ENCODE measurements at regions not wholly inside any gene's neighbourhood (a gene's known extent, or its start where the extent isn't known, plus 50 kb on each side); places are given as distances from the start of the nearest gene placed in this dataset.

DNA sequence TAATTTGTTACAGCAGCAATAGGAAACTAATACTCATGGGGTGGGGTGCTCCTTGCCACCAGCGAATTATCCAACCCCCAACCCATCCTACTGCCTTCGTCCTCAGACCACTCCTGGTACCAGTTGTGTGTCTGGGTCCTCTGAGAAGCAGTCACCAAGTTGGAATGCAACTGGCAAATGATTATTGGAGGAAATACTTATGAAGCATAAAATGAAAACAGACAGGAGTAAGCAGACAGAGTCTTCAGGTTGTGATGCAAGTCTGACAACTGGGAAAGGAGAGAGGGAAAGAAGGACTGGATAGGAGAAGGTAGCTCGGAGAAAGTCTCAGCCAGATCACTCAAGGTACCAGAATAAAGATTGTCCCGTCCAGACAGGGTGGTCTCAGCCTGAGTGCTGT is 181.1 kb upstream of the ARID2 start:
- no peak for DNase-seq (ENCODE audit: low read depth in 4 of 4, low spot score in 2 of 4)

DNA sequence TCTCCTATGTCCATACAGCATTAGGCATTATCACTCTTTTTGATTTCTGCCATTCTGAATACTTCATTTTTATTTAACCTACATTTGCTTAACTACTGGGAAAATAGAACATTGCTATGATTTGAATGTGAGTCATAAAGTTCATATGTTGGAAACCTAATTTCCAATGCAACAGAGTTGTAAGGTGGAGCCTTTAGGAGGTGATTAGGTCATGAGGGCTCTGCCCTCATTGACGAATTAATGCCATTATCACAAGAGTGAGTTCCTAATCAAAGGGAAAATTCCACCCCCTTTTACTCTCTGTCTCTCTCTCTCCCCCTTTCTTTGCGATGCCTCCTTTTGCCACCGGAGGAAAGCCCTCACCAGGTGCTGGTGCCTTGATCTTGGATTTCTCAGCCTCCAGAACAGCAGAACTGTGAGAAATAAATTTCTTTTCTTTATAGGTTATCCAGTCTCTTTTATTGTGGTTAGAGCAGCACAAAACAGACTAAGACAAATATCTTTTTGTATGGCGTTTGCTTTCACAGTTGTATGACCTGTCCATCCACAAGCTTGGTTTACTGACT is 180.1 kb upstream of the ARID2 start:
- DNase-seq (ENCODE audit: low read depth in 4 of 4, low spot score in 2 of 4): no peak

DNA sequence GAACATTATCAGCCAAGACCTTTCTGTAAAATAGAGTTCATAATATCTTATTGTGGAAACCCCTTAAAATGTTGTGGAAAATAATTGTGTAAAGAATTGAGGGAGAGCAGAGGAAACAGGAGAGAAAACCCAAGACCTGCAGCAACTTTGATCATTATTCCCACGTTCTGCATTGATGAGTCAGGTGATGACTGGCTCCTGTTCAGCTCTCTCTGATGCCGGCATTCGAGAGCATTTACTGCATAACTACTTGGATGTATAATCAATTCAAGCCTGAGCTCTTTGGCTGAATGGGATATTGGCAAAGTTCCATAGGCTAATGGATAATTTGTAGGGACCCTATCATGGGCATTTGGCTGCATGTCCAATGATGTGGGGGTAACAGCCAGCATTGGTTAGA is 176.3 kb upstream of the ARID2 start:
- no peak for DNase-seq (ENCODE audit: low read depth in 4 of 4, low spot score in 2 of 4)

DNA sequence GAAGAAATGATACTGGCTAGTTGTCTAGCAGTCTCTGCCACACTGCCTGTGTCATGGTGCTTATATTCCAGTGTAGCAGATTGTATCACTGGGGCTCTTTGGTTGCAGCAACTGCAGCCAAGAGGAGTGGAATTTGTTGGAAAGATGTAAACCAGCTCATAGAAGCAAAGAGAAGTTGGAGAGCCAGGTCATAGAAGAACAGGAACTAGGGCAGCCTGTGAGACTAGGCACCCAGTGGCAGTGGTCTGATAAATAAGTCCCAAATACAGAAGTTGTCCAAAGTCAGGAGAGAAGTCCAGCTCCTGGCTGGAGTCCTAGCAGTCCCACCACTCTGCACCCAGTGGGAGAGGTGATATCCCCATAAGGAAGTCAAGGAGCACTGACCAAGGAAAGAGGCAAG is 172.5 kb upstream of the ARID2 start:
- no peak for DNase-seq (ENCODE audit: low read depth in 4 of 4, low spot score in 2 of 4)

DNA sequence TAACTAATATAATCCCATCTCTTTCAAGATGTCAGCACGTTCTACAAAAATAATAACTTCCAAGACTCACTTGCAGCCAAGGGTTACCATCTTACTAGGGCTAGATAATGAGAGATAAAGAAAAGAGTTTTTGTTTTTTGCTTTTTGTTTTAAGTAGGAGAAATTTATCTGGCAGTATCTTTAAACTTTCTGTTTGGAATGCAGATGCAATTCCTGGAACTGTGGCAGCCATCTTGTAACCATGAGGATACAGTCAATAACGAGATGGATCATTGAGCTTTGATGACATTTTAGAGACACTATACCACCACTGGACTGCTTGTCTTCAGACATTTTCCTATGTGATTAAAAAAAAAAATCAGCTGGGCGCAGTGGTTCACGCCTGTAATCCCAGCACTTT is 171.2 kb upstream of the ARID2 start:
- no peak for DNase-seq (ENCODE audit: low read depth in 4 of 4, low spot score in 2 of 4)

DNA sequence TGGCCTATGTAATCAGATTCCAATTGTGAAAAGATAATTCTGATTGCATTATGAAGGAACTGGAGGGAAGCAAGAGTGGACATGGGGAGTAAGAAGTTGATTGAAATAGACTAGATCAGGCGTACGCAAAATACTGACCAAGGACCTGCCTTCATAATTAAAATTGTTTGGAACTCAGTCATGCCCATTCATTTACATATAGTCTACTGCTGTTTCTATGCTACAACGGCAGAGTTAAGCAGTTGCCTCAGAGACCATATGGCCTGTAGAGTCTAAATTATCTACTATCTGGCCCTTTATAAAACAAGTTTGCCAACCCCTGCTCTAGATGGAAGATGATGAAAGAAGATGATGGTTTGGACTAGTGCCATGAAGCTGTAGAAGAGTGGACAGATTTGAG is 170.0 kb upstream of the ARID2 start:
- DNase-seq (ENCODE audit: low read depth in 4 of 4, low spot score in 2 of 4): no peak

DNA sequence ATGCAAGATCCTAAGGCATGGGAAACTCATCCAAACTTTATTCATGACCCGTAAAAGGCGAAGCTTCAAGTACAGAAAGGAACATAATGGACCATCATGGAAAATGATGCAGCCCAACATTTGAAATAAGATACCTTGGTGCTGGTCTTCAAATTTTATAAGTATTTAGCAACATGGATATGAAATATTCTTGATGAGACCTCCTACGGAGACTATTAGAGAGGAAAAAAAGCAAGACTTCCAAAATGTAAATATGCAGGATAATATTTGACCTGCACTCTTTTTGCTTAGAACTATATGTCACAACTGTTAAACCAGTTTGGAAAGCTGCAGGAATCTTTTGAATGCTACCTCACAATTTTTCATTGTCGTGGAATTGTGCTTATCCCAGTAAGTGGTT is 168.8 kb upstream of the ARID2 start:
- no peak for DNase-seq (ENCODE audit: low read depth in 4 of 4, low spot score in 2 of 4)

DNA sequence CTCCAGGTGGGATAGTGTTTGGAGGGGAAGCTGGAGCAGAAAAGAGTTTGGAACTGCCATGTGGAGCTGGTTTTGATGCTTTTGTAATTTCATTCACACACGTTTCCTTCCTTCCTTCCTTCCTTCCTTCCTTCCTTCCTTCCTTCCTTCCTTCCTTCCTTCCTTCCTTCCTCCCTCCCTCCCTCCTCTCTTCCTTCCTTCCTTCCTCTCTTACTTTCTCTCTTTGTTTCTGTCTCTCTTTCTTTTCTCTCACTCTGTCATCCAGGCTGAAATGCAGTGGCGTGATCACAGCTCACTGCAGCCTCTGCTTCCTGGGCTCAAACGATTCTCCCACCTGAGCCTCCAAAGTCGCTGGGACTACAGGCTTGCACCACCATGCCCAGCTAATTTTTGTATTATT is 168.0 kb upstream of the ARID2 start:
- no peak for DNase-seq (ENCODE audit: low read depth in 4 of 4, low spot score in 2 of 4)

DNA sequence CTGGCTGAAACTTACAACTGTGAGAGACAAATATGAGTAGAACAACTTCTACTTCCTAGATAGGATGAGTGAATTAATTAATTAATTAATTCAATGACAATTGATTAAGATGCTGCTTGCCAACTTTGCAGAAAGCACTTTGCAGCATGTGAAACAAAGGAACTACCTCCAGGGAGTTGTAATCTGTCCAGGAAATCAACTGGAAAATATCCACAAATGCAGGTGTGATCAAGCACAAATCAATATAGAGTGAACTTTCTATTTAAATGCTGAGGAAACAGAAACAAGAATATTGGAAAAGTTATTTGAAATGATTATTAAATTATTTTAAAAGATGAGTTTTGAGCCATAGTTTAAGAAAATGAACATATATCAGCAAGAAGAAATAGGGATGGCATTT is 163.9 kb upstream of the ARID2 start:
- DNase-seq (ENCODE audit: low read depth in 4 of 4, low spot score in 2 of 4): no peak

DNA sequence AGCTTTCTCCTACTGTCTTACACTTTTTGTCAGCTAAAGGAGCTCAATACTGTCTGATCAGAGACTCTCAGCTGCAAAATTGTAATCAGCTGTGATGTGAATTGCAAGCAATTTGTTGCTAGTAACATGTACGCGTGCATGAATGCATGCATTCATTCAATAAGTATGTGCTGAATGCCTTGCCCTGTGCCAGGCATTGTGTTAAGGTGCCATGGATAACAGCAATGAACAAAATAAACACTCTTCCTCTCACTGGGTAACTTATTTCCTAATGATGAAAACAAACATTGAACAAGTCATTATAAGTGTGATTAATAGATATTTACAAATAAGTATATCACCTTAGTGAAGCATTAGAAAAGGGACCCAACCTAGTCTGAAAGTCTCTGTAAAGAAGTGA is 163.2 kb upstream of the ARID2 start:
- DNase-seq (ENCODE audit: low read depth in 4 of 4, low spot score in 2 of 4): no peak

DNA sequence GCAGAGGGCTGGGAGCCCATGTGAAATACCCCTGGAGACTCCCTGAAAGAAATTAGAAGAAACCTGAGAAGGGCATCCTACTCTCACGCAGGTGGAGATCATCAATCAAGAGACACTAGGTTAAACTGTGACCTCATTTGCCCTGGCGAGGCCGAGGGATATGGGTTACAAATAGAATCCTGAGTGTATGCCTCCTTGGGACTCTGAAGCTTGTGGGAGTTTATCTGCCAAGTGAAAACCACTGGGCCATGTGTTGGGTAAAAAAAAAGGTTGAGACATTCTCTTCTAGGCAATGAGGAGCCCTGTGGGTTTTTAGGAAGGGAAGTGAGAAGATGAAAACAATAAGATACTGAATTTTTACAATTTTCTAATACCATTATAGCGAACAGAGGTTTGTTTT is 160.7 kb upstream of the ARID2 start:
- peak; percentile 46 to 79 (median 74) for DNase-seq (ENCODE audit: low read depth in 4 of 4, low spot score in 2 of 4)

DNA sequence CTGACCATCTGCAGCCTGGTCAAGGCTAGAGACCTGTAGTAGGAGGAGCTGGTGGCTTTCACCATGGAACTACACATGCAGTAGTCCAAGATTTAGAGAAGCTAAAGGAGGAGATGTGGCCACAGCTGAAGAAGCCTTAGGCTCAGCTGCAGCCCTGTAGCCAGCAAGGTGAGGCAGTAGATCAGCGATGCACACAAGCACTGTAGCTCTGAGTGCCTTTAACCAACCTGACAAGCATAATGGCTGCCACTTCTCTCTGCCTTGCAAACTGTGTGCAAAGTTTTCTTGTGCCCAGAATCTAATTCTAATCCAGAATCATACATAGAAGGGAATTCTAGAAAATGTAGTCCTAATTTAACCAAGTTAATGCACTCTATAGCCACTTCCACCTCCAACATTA is 159.0 kb upstream of the ARID2 start:
- no peak for DNase-seq (ENCODE audit: low read depth in 4 of 4, low spot score in 2 of 4)

DNA sequence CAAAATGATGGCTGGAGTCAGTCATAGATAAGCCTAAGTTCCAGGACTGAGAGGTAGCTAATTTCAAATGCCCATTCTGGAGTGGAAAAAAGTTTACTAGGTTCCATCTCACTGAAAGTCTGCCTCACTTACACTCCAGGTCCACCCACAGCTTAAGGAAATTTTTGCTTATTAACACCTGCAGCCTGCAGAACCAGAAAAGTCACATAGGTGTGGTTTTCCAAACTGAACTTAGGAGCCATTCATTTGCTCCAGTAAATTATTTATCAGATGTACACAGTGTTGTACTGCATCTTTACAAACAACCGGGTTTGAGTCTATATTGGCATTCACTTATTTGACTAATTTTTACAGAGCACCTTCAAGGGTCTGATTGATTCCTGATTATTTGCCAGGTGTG is 157.4 kb upstream of the ARID2 start:
- no peak for DNase-seq (ENCODE audit: low read depth in 4 of 4, low spot score in 2 of 4)

DNA sequence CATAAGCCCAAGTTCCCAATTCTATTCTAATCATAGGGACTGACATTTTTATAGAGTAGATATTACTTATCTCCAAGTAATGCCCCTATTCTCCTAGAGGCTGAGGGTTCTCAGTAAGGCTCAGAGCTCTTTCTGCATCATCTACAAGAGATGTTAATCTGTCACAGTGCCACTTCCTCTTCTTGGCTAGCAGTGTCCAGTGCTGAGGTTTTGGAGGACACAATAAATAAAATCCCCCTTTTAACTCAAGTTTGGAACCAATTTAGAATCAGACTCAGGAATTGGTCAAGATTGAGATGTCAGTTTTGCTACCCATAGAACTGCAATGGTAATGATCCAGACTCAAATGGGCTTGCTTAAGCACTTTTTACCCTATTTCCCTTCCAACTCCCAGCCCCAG is 154.1 kb upstream of the ARID2 start:
- no peak for DNase-seq (ENCODE audit: low read depth in 4 of 4, low spot score in 2 of 4)

DNA sequence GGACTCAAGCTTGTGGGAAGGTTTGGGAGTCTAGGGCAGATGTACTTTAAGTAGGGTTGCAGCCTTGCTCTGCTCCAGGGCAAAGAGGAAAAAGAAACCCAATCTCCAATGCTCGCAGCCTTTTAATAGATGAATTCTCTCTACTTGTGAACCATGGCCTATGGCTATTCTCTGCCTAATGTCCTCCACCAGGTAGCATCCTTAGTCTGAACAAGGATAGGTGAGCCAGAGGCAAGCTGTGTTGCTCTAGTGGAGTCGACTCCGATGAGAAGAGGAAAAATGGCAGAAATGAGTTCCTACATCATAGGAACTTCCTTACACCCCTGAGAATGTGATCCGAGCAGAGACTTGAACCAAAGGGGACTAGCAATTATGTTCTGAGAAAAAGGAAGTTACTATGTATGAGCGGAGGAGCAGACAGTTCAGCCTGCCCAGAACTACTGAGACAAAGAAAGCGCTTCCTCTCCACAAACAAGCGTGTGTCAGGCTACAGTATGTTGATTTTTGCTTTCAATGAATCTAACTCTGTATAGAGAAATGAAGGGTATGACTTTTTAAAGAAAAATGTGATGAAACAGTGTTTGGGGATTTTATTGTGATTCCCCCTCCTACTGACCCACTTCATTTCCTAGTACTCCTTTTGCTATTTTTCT is 153.6 kb upstream of the ARID2 start:
- no peak for DNase-seq (ENCODE audit: low read depth in 4 of 4, low spot score in 2 of 4)

DNA sequence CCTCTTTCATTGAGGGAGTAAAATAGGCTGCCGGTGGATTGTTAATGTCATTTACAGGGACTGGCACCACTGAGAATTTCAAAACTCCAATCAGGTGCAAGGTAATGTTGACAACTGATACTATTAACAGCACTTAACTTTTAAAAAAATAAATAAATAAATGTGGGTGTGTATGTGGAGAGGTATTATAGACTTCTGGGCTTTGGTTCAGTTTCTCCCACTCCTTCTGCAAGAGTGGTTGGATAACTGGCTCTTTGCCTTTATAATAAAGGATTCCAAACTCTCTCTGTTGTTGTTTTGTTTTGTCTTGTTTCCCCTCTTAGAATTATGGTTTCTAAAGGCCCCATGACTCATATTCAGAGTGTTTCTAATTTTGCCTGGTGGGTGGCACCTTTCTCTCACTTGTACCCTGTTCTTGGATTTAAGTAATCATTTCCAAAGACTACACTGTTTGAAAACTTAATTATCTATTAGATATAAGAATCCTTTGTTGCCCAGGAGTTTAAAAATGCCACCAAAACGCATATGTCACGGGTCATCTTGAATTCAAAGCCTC is 151.6 kb upstream of the ARID2 start:
- no peak for DNase-seq (ENCODE audit: low read depth in 4 of 4, low spot score in 2 of 4)

DNA sequence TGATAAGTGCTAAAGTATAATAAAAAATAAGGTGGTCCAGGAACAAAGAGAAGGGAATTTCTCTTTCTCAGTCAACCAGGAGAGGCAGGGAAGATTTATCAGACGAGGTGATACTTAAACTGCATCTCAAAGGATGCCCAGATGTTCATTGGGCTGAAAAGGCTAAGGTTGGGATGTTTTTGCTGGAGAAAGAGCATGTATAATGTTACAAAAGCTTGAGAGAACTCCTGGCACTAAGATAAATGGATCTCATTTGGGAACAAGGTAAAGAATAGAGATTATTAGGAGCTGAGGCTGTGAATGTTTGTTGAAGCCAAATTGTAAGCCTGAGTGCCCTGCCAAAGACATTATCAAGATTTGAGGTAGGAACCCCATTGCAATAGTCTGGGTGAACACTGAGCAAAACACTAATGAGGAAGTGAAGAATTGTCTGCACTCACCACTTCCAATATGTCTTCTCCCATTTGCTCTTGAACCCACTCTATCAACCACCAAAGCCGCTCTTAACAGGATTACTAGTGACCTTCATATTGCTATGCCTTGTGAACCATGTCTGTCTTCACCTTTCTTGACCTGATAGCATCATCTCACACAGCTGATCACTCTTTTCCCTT is 149.0 kb upstream of the ARID2 start:
- peak in 2 of 4 donors; percentile 12 to 18 for DNase-seq (ENCODE audit: low read depth in 4 of 4, low spot score in 2 of 4)

DNA sequence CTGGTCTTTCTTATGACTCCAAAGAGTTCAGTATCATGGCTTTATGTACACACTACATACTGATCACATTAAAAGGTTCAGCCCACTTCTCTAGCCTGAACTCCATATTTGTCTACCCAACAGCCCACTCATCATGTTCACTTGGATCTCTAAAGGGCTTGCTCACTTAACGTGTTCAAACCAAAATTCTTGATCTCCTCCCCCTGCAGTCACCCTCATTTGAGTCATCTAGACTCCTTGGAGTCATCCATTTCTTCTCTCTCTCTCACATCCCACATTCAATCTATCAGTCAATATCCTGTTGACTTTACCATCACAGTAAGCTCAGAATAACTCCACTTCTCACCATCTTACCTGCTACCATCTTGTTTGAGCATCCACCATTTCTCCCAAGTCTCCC is 148.4 kb upstream of the ARID2 start:
- no peak for DNase-seq (ENCODE audit: low read depth in 4 of 4, low spot score in 2 of 4)

DNA sequence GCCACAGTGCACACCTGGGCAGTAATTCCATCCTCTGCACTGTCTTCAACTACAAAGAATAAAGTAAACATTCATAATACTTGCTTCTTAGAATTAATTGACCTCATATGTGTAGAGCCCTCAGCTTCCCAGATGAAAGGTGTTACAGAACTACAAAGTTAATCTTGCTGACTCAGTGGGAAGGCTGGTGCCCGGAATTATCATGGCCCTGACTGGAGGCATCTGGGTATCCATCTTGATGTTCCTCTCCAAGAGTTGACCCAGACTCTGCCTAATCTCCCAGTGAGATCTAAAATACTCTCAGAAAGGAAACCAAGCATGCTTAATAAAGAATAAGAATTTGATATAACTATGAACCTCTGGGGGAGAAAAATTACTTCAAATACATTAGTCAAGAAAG is 147.0 kb upstream of the ARID2 start:
- no peak for DNase-seq (ENCODE audit: low read depth in 4 of 4, low spot score in 2 of 4)

DNA sequence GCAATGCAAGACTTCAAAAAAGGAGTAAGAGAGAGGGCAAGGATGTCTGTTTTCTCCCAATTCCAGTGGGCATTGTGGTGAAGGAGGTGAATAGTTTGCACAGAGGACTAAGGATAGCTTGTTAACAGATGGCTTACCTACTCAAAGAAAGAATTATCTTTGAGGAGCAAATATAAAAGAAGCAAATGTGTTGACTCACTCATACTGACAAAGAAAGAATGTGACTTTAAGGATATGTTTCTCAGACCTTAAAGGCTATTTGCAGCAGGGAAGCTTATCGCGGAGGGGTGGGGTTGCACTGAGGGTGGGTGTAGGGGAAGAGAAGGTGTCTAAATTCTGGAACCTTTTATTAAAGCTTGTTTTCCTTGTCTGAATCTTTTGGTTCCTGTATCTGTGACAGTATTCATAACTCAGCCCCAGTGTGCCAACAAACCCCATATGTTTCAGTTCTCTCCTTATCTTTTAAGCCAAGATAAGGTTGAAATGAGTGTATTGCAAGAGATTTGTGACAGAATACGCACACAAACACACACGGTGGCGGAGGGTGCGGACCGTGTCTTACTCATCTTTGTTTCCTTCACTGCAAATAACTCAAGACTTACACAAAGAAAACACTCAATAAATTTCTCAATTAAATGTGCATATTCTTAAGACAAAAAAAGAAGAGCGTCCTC is 146.4 kb upstream of the ARID2 start:
- no peak for DNase-seq (ENCODE audit: low read depth in 4 of 4, low spot score in 2 of 4)

DNA sequence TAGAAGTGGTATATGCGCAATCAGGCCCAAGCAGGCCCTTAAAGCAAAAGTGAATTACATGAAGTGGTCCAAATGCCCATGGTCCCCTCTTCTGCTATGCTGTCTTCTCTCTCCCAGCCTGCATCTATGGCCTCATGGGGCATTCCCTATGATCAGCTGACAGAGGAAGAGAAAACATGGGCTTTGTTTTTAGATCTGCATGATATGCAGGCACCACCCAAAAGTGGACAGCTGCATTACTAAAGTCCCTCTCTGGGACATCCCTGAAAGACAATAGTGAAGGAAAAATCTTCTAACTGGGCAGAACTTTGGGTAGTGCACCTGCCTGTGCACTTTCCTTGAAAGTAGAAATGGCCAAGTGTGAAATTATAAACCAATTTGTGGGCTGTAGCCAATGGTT is 145.2 kb upstream of the ARID2 start:
- no peak for DNase-seq (ENCODE audit: low read depth in 4 of 4, low spot score in 2 of 4)
